ENCODE measurements at regions not wholly inside any gene's neighbourhood (a gene's known extent, or its start where the extent isn't known, plus 50 kb on each side); places are given as distances from the start of the nearest gene placed in this dataset.
"Not testable (repeated sequence)": the region's sequence is repeated elsewhere in the genome, so short reads cannot be mapped to it uniquely, and the experiment has no call there.

- H3K9me3 ChIP-seq; H3K36me3 Mint-ChIP-seq; H3K27ac ChIP-seq (ENCODE audit: low read length); ATAC-seq (replicated peaks in 1 of 4); POLR2A ChIA-PET; H3K27me3 ChIP-seq (replicated peaks in 1 of 2; ENCODE audit: control insufficient read depth in 2 of 2, extremely low read depth in 1 of 2, insufficient read depth in 2 of 2, low read length in 1 of 2); H3K4me3 Mint-ChIP-seq; H3K4me3 ChIP-seq (ENCODE audit: control insufficient read depth in 1 of 2, extremely low read depth in 1 of 2, low read length in 1 of 2); H3K9me3 Mint-ChIP-seq; DNase-seq; H3K36me3 ChIP-seq (ENCODE audit: control insufficient read depth in 2 of 2, extremely low read depth in 1 of 2, insufficient read depth in 1 of 2, low read length in 1 of 2); H3K4me1 Mint-ChIP-seq; CTCF ChIA-PET; H3K27me3 Mint-ChIP-seq; H3K4me1 ChIP-seq (ENCODE audit: control insufficient read depth in 1 of 2, extremely low read depth in 1 of 2, insufficient read depth in 2 of 2, low read length in 2 of 2); H3K27ac Mint-ChIP-seq: not testable (repeated sequence)
- WGBS (ENCODE audit: insufficient coverage): no CpG with 5 or more reads among the region's 8 CpGs
Observed at GRCh38 chr14:19347112-19347511, 87.0 kb downstream of the POTEG start.

Measured in T-cell (primary cell).